ENCODE measurements at regions not wholly inside any gene's neighbourhood (a gene's known extent, or its start where the extent isn't known, plus 50 kb on each side); places are given as distances from the start of the nearest gene placed in this dataset.

GRCh38 chr10:35916791-35917190, 274.7 kb upstream of the FZD8 start:
- Histone ChIP-seq H3K27ac (no peak overlapping the region), H3K4me1 (no peaks in the 10 kb centered on the region), H3K36me3 (no peaks in the 10 kb centered on the region), H3K9me3 (no peaks in the 10 kb centered on the region), H3K27me3 (no peaks in the 10 kb centered on the region), H3K4me3 (no peak overlapping the region)
- TF ChIP-seq POLR2A (IDR thresholded peaks at IDR 0.05): no peak
- TF ChIP-seq CTCF (IDR thresholded peaks at IDR 0.05): no peak
- DNase-seq: no peak

- Histone ChIP-seq H3K9me3 (no peaks in the 10 kb centered on the region), H3K27ac (no peak overlapping the region), H3K27me3 (no peaks in the 10 kb centered on the region), H3K4me1 (no peaks in the 10 kb centered on the region), H3K4me3 (no peak overlapping the region), H3K36me3 (no peaks in the 10 kb centered on the region)
- DNase-seq: no peak
- no peak for TF ChIP-seq CTCF (IDR thresholded peaks at IDR 0.05)
- no peak for TF ChIP-seq POLR2A (IDR thresholded peaks at IDR 0.05)
Observed at GRCh38 chr10:35913628-35914027, 271.5 kb upstream of the FZD8 start.

GRCh38 chr10:35912615-35913569, 270.8 kb upstream of the FZD8 start:
- Histone ChIP-seq H3K27me3 (no peaks in the 10 kb centered on the region), H3K9me3 (no peaks in the 10 kb centered on the region), H3K4me1 (no peaks in the 10 kb centered on the region), H3K36me3 (no peaks in the 10 kb centered on the region), H3K4me3 (no peak overlapping the region), H3K27ac (no peak overlapping the region)
- no peak for TF ChIP-seq POLR2A (IDR thresholded peaks at IDR 0.05)
- TF ChIP-seq CTCF (IDR thresholded peaks at IDR 0.05): no peak
- DNase-seq: no peak

GRCh38 chr10:35911954-35912353, 269.9 kb upstream of the FZD8 start:
- Histone ChIP-seq H3K9me3 (no peaks in the 10 kb centered on the region), H3K4me1 (no peaks in the 10 kb centered on the region), H3K36me3 (no peaks in the 10 kb centered on the region), H3K4me3 (no peak overlapping the region), H3K27me3 (no peaks in the 10 kb centered on the region), H3K27ac (no peak overlapping the region)
- no peak for TF ChIP-seq POLR2A (IDR thresholded peaks at IDR 0.05)
- TF ChIP-seq CTCF (IDR thresholded peaks at IDR 0.05): no peak
- no peak for DNase-seq

- DNase-seq: no peak
- TF ChIP-seq CTCF (IDR thresholded peaks at IDR 0.05) (no peak), POLR2A (IDR thresholded peaks at IDR 0.05) (no peak)
Observed at GRCh38 chr10:35911233-35911632, 269.1 kb upstream of the FZD8 start.

More at GRCh38 chr10:35911233-35911632, 269.1 kb upstream of the FZD8 start:
- no peak overlapping the region for H3K27ac ChIP-seq
- no peaks in the 10 kb centered on the region for H3K27me3 ChIP-seq
- H3K36me3 ChIP-seq: no peaks in the 10 kb centered on the region
- H3K4me3 ChIP-seq: no peak overlapping the region
- H3K9me3 ChIP-seq: no peaks in the 10 kb centered on the region
- no peaks in the 10 kb centered on the region for H3K4me1 ChIP-seq

Measured in Peyer's patch (tissue), 4 donors.